WERI-Rb-1 (cell line): ENCODE measurements at regions not wholly inside any gene's neighbourhood (a gene's known extent, or its start where the extent isn't known, plus 50 kb on each side); places are given as distances from the start of the nearest gene placed in this dataset.

ENCODE experiments used
- DNase-seq: peaks from one replicate; pipeline ENCODE4 v3.0.0-alpha.2; 2020
- H3K27ac ChIP-seq: fragments of 250-450 bp; sonication (Bioruptor Pico); 2 replicates; pipeline ENCODE4 v1.5.1; 2020; ENCODE audit warnings: mild to moderate bottlenecking, moderate library complexity
- H3K27me3 ChIP-seq: fragments of 250-450 bp; sonication (Bioruptor Pico); 2 replicates; pipeline ENCODE4 v1.5.1; 2021; ENCODE audit warnings: mild to moderate bottlenecking, low read depth, moderate library complexity; ENCODE audit not compliant: insufficient read depth, severe bottlenecking
- H3K36me3 ChIP-seq: fragments of 250-450 bp; sonication (Bioruptor Pico); 2 replicates; pipeline ENCODE4 v1.5.1; 2020; ENCODE audit warnings: mild to moderate bottlenecking, moderate library complexity
- H3K4me3 ChIP-seq: 2 replicates; pipeline ENCODE4 v1.5.1; 2011; ENCODE audit warnings: low read depth, mild to moderate bottlenecking, control low read depth, low read length
- H3K9me3 ChIP-seq: fragments of 250-450 bp; sonication (Bioruptor Pico); 2 replicates; pipeline ENCODE4 v1.5.1; 2021; ENCODE audit warnings: mild to moderate bottlenecking, moderate library complexity; ENCODE audit not compliant: severe bottlenecking
- CTCF ChIP-seq: IDR thresholded peaks from 2 replicates; pipeline ENCODE4 v1.5.1; 2011; ENCODE audit warnings: low read depth, mild to moderate bottlenecking, control low read depth, inconsistent platforms, low read length

- no peak overlapping the region for H3K4me3 ChIP-seq
- no peaks in the 10 kb centered on the region for H3K36me3 ChIP-seq
- DNase-seq, result no peak
- H3K9me3 ChIP-seq, result no peaks in the 10 kb centered on the region
- peaks cover 2% of the 10 kb centered on the region for H3K27me3 ChIP-seq
- TF ChIP-seq CTCF, result no peak
- peak overlapping the region; percentile 35 for H3K27ac ChIP-seq
These were observed 162.8 kb upstream of the ARX start for GRCh38 chrX:25178555-25178954.

- Histone ChIP-seq H3K27ac (no peak overlapping the region), H3K27me3 (peaks cover 2% of the 10 kb centered on the region), H3K36me3 (no peaks in the 10 kb centered on the region), H3K4me3 (no peak overlapping the region), H3K9me3 (no peaks in the 10 kb centered on the region)
- no peak for DNase-seq
- TF ChIP-seq CTCF, result no peak
These were observed 160.0 kb upstream of the ARX start for GRCh38 chrX:25175743-25176142.

- no peak for TF ChIP-seq CTCF
These were observed 159.4 kb upstream of the ARX start for GRCh38 chrX:25175171-25175570.

GRCh38 chrX:25166546-25166945, 150.8 kb upstream of the ARX start:
- no peak for TF ChIP-seq CTCF

More at GRCh38 chrX:25175171-25175570, 159.4 kb upstream of the ARX start:
- Histone ChIP-seq H3K4me3 (no peak overlapping the region), H3K27ac (no peak overlapping the region), H3K9me3 (no peaks in the 10 kb centered on the region), H3K27me3 (peaks cover 2% of the 10 kb centered on the region), H3K36me3 (no peaks in the 10 kb centered on the region)
- no peak for DNase-seq

GRCh38 chrX:25166145-25166544, 150.4 kb upstream of the ARX start:
- H3K4me3 ChIP-seq, result no peak overlapping the region
- H3K27ac ChIP-seq, result no peak overlapping the region
- H3K9me3 ChIP-seq, result no peaks in the 10 kb centered on the region
- no peak for TF ChIP-seq CTCF
- DNase-seq, result no peak
- no peaks in the 10 kb centered on the region for H3K27me3 ChIP-seq
- no peaks in the 10 kb centered on the region for H3K36me3 ChIP-seq

More at GRCh38 chrX:25166546-25166945, 150.8 kb upstream of the ARX start:
- Histone ChIP-seq H3K4me3 (no peak overlapping the region), H3K27ac (no peak overlapping the region), H3K36me3 (no peaks in the 10 kb centered on the region), H3K27me3 (no peaks in the 10 kb centered on the region), H3K9me3 (no peaks in the 10 kb centered on the region)
- no peak for DNase-seq

GRCh38 chrX:25158635-25159034, 142.9 kb upstream of the ARX start:
- DNase-seq, result no peak
- no peaks in the 10 kb centered on the region for H3K27me3 ChIP-seq
- no peak for TF ChIP-seq CTCF

More at GRCh38 chrX:25158635-25159034, 142.9 kb upstream of the ARX start:
- no peak overlapping the region for H3K4me3 ChIP-seq
- H3K36me3 ChIP-seq, result no peaks in the 10 kb centered on the region
- no peak overlapping the region for H3K27ac ChIP-seq
- no peaks in the 10 kb centered on the region for H3K9me3 ChIP-seq
